ENCODE measurements at regions not wholly inside any gene's neighbourhood (a gene's known extent, or its start where the extent isn't known, plus 50 kb on each side); places are given as distances from the start of the nearest gene placed in this dataset.

- TF ChIP-seq CHD7 (IDR thresholded peaks at IDR 0.05; ENCODE audit: insufficient replicate concordance, low read length) (no peak), SRF (IDR thresholded peaks at IDR 0.05; ENCODE audit: low read depth, low read length) (no peak), CTBP2 (IDR thresholded peaks at IDR 0.05; ENCODE audit: borderline replicate concordance, insufficient read depth, insufficient read length, low read length) (no peak), JUN (IDR thresholded peaks at IDR 0.05; ENCODE audit: low read depth, low read length) (no peak), CHD1 (IDR thresholded peaks at IDR 0.05; ENCODE audit: low read depth, low read length) (no peak), KDM5A (IDR thresholded peaks at IDR 0.05; ENCODE audit: low read length) (no peak), TAF7 (optimal IDR thresholded peaks at IDR 0.05; ENCODE audit: borderline replicate concordance, low read depth, low read length) (no peak), POU5F1 (IDR thresholded peaks at IDR 0.05; ENCODE audit: low read depth, low read length) (no peak), FOSL1 (IDR thresholded peaks at IDR 0.05; ENCODE audit: insufficient read depth, low read depth, low read length) (no peak), CHD2 (IDR thresholded peaks at IDR 0.05; ENCODE audit: low read length) (no peak), SIN3A (conservative IDR thresholded peaks at IDR 0.05 in 1 of 2, IDR thresholded peaks at IDR 0.05 in 1 of 2; ENCODE audit: low read depth in 1 of 2, low read length in 2 of 2) (no peak), SP1 (IDR thresholded peaks at IDR 0.05; ENCODE audit: low read depth, low read length) (no peak)
Observed at GRCh38 chr2:175236930-175237329, 55.4 kb upstream of the ATP5MC3 start (continued).

All from H1 (cell line).